ENCODE measurements at regions not wholly inside any gene's neighbourhood (a gene's known extent, or its start where the extent isn't known, plus 50 kb on each side); places are given as distances from the start of the nearest gene placed in this dataset.

- no peak for DNase-seq
Observed at GRCh38 chr2:240227538-240228428, 87.3 kb upstream of the OTOS start.

- DNase-seq = no peak
Observed at GRCh38 chr2:240229005-240229404, 88.5 kb upstream of the OTOS start.

GRCh38 chr2:240229603-240230235 lies 89.3 kb upstream of the OTOS start:
- DNase-seq = no peak

- no peak for DNase-seq
Observed at GRCh38 chr2:240230291-240230931, 90.0 kb upstream of the OTOS start.

- no peak for DNase-seq
Observed at GRCh38 chr2:240231838-240232244, 91.4 kb upstream of the OTOS start.

- no peak for DNase-seq
Observed at GRCh38 chr2:240232264-240232915, 91.9 kb upstream of the OTOS start.

GRCh38 chr2:240232961-240233884 lies 92.8 kb upstream of the OTOS start:
- peak; percentile 75 for DNase-seq

GRCh38 chr2:240233885-240234502 lies 93.5 kb upstream of the OTOS start:
- DNase-seq = no peak

GRCh38 chr2:240234503-240234951 lies 94.1 kb upstream of the OTOS start:
- DNase-seq = no peak

GRCh38 chr2:240235149-240235803 lies 94.8 kb upstream of the OTOS start:
- DNase-seq = no peak

GRCh38 chr2:240235811-240236210 lies 95.4 kb upstream of the OTOS start:
- no peak for DNase-seq

- no peak for DNase-seq
Observed at GRCh38 chr2:240236217-240237111, 96.0 kb upstream of the OTOS start.

- peak; percentile 57 for DNase-seq
Observed at GRCh38 chr2:240237609-240238174, 97.2 kb upstream of the OTOS start.

GRCh38 chr2:240238201-240238600 lies 97.7 kb upstream of the OTOS start:
- DNase-seq = no peak

- DNase-seq = no peak
Observed at GRCh38 chr2:240238786-240239185, 98.3 kb upstream of the OTOS start.

GRCh38 chr2:240239325-240239724 lies 98.9 kb upstream of the OTOS start:
- DNase-seq = no peak

GRCh38 chr2:240240017-240240734 lies 99.7 kb upstream of the OTOS start:
- DNase-seq = no peak

- DNase-seq = no peak
Observed at GRCh38 chr2:240240781-240241180, 100.3 kb upstream of the OTOS start.

GRCh38 chr2:240241572-240241971 lies 101.1 kb upstream of the OTOS start:
- no peak for DNase-seq

Data from fibroblast of skin of back (primary cell).